NCI-H526 (cell line): ENCODE measurements at regions not wholly inside any gene's neighbourhood (a gene's known extent, or its start where the extent isn't known, plus 50 kb on each side); places are given as distances from the start of the nearest gene placed in this dataset.
"Not testable (repeated sequence)": the region's sequence is repeated elsewhere in the genome, so short reads cannot be mapped to it uniquely, and the experiment has no call there.

Source experiments
- DNase-seq, 2 experiments: peaks; one replicate each; lab custom pipeline; 2025; lab: John Stamatoyannopoulos, UW

- DNase-seq, result no peak
Observed at GRCh38 chr18:11458447-11458846, 150.9 kb upstream of the SLC35G4 start.

- DNase-seq, result not testable (repeated sequence)
Observed at GRCh38 chr18:11457853-11458252, 151.5 kb upstream of the SLC35G4 start.

- no peak for DNase-seq
Observed at GRCh38 chr18:11454040-11454439, 155.4 kb upstream of the SLC35G4 start.

GRCh38 chr18:11444169-11444568, 165.2 kb upstream of the SLC35G4 start:
- not testable (repeated sequence) for DNase-seq

GRCh38 chr18:11437046-11437445, 172.3 kb upstream of the SLC35G4 start:
- no peak for DNase-seq

- DNase-seq, result no peak
Observed at GRCh38 chr18:11432360-11432811, 177.0 kb upstream of the SLC35G4 start.

- DNase-seq, result no peak
Observed at GRCh38 chr18:11429876-11430275, 179.5 kb upstream of the SLC35G4 start.

GRCh38 chr18:11425211-11425610, 184.2 kb upstream of the SLC35G4 start:
- no peak for DNase-seq

GRCh38 chr18:11419338-11419737, 190.1 kb upstream of the SLC35G4 start:
- DNase-seq, result no peak

- DNase-seq, result no peak
Observed at GRCh38 chr18:11412811-11413210, 196.6 kb upstream of the SLC35G4 start.

- no peak for DNase-seq
Observed at GRCh38 chr18:11411048-11411447, 198.3 kb upstream of the SLC35G4 start.

- no peak for DNase-seq
Observed at GRCh38 chr18:11408555-11409065, 200.8 kb upstream of the SLC35G4 start.

GRCh38 chr18:11407940-11408339, 201.5 kb upstream of the SLC35G4 start:
- DNase-seq, result no peak

- DNase-seq, result no peak
Observed at GRCh38 chr18:11405804-11406203, 203.6 kb upstream of the SLC35G4 start.

GRCh38 chr18:11400703-11401102, 208.7 kb upstream of the SLC35G4 start:
- DNase-seq, result no peak

GRCh38 chr18:11398625-11399024, 210.8 kb upstream of the SLC35G4 start:
- DNase-seq, result peak in 1 of 2 experiments; percentile 4

GRCh38 chr18:11392980-11393885, 216.2 kb upstream of the SLC35G4 start:
- no peak for DNase-seq

- DNase-seq, result no peak
Observed at GRCh38 chr18:11392292-11392691, 217.1 kb upstream of the SLC35G4 start.

GRCh38 chr18:11391661-11392060, 217.7 kb upstream of the SLC35G4 start:
- DNase-seq, result no peak

- no peak for DNase-seq
Observed at GRCh38 chr18:11388755-11389680, 220.4 kb upstream of the SLC35G4 start.

GRCh38 chr18:11387880-11388279, 221.5 kb upstream of the SLC35G4 start:
- peak in 1 of 2 experiments; percentile 43 for DNase-seq

- DNase-seq, result no peak
Observed at GRCh38 chr18:11383381-11383780, 226.0 kb upstream of the SLC35G4 start.
